Body of pancreas (tissue), 4 donors: ENCODE measurements at regions not wholly inside any gene's neighbourhood (a gene's known extent, or its start where the extent isn't known, plus 50 kb on each side); places are given as distances from the start of the nearest gene placed in this dataset.

Source experiments
- ATAC-seq: fragments of 150-250 bp; one replicate; pipeline ENCODE4 v1.9.1; 2016
- DNase-seq, 4 donors: peaks; one replicate each; pipeline ENCODE4 v3.0.0-alpha.2; 2019
- H3K27ac ChIP-seq, 4 donors: fragments of 200-600 bp; sonication (generic); 1 replicate in 3 of 4; 2 replicates in 1 of 4; pipeline versions ENCODE4 v1.5.1 to v1.6.1; 2016 to 2019; ENCODE audit warnings: mild to moderate bottlenecking in 1 of 4, mixed read lengths in 1 of 4, moderate library complexity in 1 of 4
- H3K27me3 ChIP-seq, 2 donors: fragments of 200-600 bp; sonication (generic); one replicate each; pipeline ENCODE4 v1.6.0; 2016; ENCODE audit warnings: mild to moderate bottlenecking in 1 of 2
- H3K36me3 ChIP-seq, 2 donors: fragments of 200-600 bp; sonication (generic); replicated peaks in 1 of 2; 2 replicates each; pipeline ENCODE4 v1.5.1; 2016; ENCODE audit warnings: low read depth in 2 of 2; ENCODE audit not compliant: insufficient read depth in 1 of 2
- H3K4me1 ChIP-seq: fragments of 200-600 bp; sonication (generic); one replicate; pipeline ENCODE4 v1.6.0; 2016
- H3K4me3 ChIP-seq, 2 donors: fragments of 200-600 bp; sonication (generic); 1 replicate in 1 of 2; 2 replicates in 1 of 2; pipeline ENCODE4 v1.5.1; 2016 to 2019
- H3K9me3 ChIP-seq, 3 donors: fragments of 200-600 bp; sonication (generic); 1 replicate in 2 of 3; 2 replicates in 1 of 3; pipeline ENCODE4 v1.5.1; 2016
- POLR2A ChIP-seq, 3 donors: fragments of 450-650 bp; IDR thresholded peaks; one replicate each; pipeline ENCODE4 v1.6.1; 2016; ENCODE audit warnings: antibody characterized with exemption in 3 of 3, mild to moderate bottlenecking in 2 of 3
- WGBS, 2 donors: methylation state at CpG; one replicate each; pipeline ENCODE4 v1.1.5; 2017; 5-methylcytosine and 5-hydroxymethylcytosine counted together
- intact Hi-C: fragments of 100-400 bp; cut with DNase I; formaldehyde crosslinking; loops from one replicate; pipeline ENCODE4 v1.15.1; 2023
- TF ChIP-seq, protein P1 (sequence below), 7 experiments: fragments of 450-650 bp in 4 of 7; fragments of 200-600 bp in 3 of 7; sonication (generic) in 3 of 7; IDR thresholded peaks; one replicate each; pipeline ENCODE4 v1.5.1; 2016 to 2019; ENCODE audit warnings: antibody characterized with exemption in 7 of 7

DNA sequence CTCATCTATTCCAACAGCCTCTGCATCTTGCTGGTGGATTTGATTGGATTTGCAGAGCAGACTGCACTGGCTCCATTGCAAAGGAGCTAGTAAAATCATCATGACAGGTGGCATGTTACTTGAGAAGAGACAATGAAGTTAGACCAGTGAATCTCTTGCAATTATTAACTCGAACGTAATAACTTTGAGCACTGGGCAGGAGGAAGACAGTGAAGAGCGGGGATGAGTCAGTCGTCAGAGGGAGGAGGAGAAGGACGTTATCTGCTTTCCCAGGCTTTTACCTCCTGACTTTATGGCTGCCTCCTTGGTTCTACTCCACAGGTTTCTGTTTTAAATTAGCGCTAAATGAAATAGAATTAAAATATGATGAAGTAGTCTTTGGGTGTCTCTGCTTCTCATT is 257.8 kb upstream of the IPO5 start:
- H3K27ac ChIP-seq = no peak overlapping the region
- ATAC-seq (no peak), DNase-seq (no peak)
- TF ChIP-seq, protein P1, sequence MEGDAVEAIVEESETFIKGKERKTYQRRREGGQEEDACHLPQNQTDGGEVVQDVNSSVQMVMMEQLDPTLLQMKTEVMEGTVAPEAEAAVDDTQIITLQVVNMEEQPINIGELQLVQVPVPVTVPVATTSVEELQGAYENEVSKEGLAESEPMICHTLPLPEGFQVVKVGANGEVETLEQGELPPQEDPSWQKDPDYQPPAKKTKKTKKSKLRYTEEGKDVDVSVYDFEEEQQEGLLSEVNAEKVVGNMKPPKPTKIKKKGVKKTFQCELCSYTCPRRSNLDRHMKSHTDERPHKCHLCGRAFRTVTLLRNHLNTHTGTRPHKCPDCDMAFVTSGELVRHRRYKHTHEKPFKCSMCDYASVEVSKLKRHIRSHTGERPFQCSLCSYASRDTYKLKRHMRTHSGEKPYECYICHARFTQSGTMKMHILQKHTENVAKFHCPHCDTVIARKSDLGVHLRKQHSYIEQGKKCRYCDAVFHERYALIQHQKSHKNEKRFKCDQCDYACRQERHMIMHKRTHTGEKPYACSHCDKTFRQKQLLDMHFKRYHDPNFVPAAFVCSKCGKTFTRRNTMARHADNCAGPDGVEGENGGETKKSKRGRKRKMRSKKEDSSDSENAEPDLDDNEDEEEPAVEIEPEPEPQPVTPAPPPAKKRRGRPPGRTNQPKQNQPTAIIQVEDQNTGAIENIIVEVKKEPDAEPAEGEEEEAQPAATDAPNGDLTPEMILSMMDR (IDR thresholded peaks at IDR 0.05) = no peak
- no peak for TF ChIP-seq POLR2A (IDR thresholded peaks at IDR 0.05)
- no peak overlapping the region for H3K4me3 ChIP-seq
- H3K36me3 ChIP-seq = no peaks in the 10 kb centered on the region
- no peaks in the 10 kb centered on the region for H3K4me1 ChIP-seq
- intact Hi-C loops = no loop called here
- H3K27me3 ChIP-seq = no peaks in the 10 kb centered on the region
- WGBS, 2 donors = 64 to 66% methylated on average over 6 of the region's 6 CpGs
- no peaks in the 10 kb centered on the region for H3K9me3 ChIP-seq

DNA sequence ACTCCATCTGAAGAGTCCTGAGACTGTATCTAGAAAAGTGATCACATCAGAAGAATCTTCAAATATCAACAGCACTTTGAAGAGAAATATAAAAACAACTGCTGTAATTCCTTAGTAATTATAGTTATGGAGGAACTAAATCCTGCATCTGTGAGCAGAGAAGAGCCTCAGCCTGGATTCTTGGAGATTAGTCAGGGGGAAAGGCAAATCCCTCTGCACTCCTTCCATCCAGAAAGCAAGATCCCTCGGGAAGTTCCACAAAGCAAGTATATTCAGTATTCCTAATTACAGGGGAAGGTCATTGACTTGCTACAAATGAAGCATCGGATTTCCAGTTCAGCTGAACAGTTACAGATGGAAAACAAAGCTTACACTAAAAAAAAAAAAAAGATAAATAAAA is 256.6 kb upstream of the IPO5 start:
- Histone ChIP-seq H3K4me1 (no peaks in the 10 kb centered on the region), H3K36me3 (no peaks in the 10 kb centered on the region), H3K27ac (no peak overlapping the region), H3K4me3 (no peak overlapping the region), H3K27me3 (no peaks in the 10 kb centered on the region), H3K9me3 (no peaks in the 10 kb centered on the region)
- DNase-seq (no peak), ATAC-seq (no peak)
- 58 to 64% methylated on average over 2 of the region's 2 CpGs for WGBS, 2 donors
- intact Hi-C loops = no loop called here
- no peak for TF ChIP-seq POLR2A (IDR thresholded peaks at IDR 0.05)
- TF ChIP-seq, protein P1 (IDR thresholded peaks at IDR 0.05) = no peak

DNA sequence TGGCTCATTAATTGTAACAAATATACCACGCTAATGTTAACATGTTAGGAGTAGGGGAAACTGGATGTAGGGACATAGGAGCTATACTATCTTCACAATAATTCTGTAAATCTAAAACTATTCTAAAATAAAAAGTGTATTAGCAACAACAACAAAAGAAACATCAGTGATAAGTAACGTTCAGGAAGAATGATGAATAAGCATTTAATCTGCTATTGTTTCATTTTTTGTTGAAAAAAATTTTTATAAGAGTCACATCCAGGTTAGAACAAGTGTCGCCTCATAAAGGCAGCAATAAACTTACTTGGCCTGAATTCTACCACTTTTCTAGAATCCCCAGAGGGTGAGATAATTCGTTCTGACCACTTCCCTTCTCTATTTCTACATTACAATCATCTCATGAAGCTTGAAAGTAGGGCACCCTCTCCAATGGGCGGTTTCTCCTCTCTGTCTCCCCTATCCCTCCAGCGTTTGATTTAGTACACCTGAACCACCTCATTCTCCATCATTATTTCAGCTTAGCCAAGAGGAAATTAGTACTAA is 253.1 kb upstream of the IPO5 start:
- TF ChIP-seq POLR2A (IDR thresholded peaks at IDR 0.05) = no peak
- TF ChIP-seq, protein P1 (IDR thresholded peaks at IDR 0.05) = no peak
- no peaks in the 10 kb centered on the region for H3K36me3 ChIP-seq
- no peaks in the 10 kb centered on the region for H3K9me3 ChIP-seq
- H3K27me3 ChIP-seq = no peaks in the 10 kb centered on the region
- ATAC-seq = no peak
- WGBS, 2 donors = 55 to 59% methylated on average over 6 of the region's 6 CpGs
- no peak for DNase-seq
- intact Hi-C loops = no loop called here
- H3K27ac ChIP-seq = no peak overlapping the region
- no peak overlapping the region for H3K4me3 ChIP-seq
- H3K4me1 ChIP-seq = no peaks in the 10 kb centered on the region

DNA sequence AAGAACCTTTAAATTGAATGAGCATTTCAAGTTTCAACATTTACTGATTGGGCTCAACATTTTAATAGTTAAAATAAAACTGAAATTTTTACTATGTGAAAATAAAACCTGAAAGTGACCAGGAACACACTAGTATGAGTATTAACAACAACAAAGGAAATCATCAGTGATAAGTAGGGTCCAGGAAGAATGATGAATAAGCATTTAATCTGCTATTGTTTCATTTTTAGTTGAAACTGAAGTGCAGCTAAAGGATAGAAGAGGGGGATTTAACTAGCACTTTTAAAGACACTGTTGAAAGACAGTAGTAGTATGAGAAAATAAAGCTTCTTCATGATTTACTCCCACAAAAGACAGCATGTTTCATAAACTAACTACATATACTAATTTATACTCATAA is 250.9 kb upstream of the IPO5 start:
- no peak overlapping the region for H3K4me3 ChIP-seq
- intact Hi-C loops = no loop called here
- TF ChIP-seq POLR2A (IDR thresholded peaks at IDR 0.05) = no peak
- TF ChIP-seq, protein P1 (IDR thresholded peaks at IDR 0.05) = no peak
- H3K9me3 ChIP-seq = no peaks in the 10 kb centered on the region
- no peak for ATAC-seq
- no peaks in the 10 kb centered on the region for H3K36me3 ChIP-seq
- no peak for DNase-seq
- H3K27ac ChIP-seq = no peak overlapping the region
- no peaks in the 10 kb centered on the region for H3K4me1 ChIP-seq
- H3K27me3 ChIP-seq = no peaks in the 10 kb centered on the region

DNA sequence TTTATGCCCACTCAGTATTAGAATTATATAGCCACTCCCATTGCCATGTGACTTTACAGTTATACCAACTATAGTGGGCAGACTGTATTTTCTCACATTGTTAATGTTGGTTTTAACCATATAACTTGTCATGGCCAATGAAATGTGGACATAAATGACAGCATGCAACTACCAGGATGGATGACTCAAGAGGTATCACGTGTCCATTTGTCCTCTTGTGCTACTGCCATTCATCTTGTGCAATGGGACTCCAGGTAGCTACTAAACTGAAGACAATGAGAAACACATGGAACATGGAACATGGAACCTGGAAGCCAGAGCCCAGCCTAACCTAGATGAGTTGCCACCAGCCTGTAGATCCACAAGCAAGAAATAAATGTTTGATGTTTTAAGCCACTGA is 242.7 kb upstream of the IPO5 start:
- intact Hi-C loops = no loop called here
- no peak overlapping the region for H3K4me3 ChIP-seq
- TF ChIP-seq POLR2A (IDR thresholded peaks at IDR 0.05) = no peak
- TF ChIP-seq, protein P1 (IDR thresholded peaks at IDR 0.05) = no peak
- H3K36me3 ChIP-seq = no peaks in the 10 kb centered on the region
- no peak for DNase-seq
- H3K9me3 ChIP-seq = no peaks in the 10 kb centered on the region
- no peak for ATAC-seq
- 43% methylated on average over 1 of the region's 1 CpG for WGBS, 2 donors
- no peaks in the 10 kb centered on the region for H3K27me3 ChIP-seq
- no peaks in the 10 kb centered on the region for H3K4me1 ChIP-seq
- no peak overlapping the region for H3K27ac ChIP-seq
